ENCODE measurements at regions not wholly inside any gene's neighbourhood (a gene's known extent, or its start where the extent isn't known, plus 50 kb on each side); places are given as distances from the start of the nearest gene placed in this dataset.

DNA sequence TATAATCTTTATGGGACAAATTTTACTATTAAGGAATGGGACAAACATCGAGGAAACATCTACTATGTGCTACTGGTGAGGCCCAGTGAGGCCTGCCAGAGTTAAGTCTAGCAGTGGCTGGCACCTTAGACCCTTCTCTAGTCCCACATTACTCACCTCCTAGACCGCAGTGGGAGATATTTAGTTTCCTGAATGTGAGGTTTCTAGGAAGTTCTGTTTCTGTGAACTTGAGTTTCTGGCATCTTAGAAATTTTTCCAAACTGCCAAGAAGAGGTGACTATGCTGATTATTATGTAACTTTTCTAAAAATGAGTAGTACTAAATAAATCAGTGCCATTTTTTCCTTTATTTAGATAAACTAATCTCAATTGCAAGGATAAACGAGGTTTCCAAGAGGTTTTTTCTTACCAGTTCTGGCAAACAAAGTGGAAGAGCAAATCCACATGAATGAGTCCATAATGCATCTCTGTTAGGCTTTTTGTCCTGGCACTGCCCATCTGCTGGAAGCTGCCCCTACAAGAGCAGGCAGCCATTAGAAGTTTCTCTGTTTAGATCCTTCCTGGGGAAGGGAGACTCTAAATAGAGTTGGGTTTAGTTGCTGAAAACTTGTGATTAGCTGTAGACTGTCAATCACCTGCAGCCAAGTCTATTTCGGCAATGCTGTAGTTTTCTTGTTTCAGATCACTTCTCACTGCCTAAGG lies 348.7 kb downstream of the MAN2A1 start:
- no peak for TF ChIP-seq POLR2A (IDR thresholded peaks at IDR 0.05; ENCODE audit: low read depth, low read length)
- no peak for TF ChIP-seq RFX5 (IDR thresholded peaks at IDR 0.05; ENCODE audit: low read depth, low read length)
- TF ChIP-seq, protein P1, sequence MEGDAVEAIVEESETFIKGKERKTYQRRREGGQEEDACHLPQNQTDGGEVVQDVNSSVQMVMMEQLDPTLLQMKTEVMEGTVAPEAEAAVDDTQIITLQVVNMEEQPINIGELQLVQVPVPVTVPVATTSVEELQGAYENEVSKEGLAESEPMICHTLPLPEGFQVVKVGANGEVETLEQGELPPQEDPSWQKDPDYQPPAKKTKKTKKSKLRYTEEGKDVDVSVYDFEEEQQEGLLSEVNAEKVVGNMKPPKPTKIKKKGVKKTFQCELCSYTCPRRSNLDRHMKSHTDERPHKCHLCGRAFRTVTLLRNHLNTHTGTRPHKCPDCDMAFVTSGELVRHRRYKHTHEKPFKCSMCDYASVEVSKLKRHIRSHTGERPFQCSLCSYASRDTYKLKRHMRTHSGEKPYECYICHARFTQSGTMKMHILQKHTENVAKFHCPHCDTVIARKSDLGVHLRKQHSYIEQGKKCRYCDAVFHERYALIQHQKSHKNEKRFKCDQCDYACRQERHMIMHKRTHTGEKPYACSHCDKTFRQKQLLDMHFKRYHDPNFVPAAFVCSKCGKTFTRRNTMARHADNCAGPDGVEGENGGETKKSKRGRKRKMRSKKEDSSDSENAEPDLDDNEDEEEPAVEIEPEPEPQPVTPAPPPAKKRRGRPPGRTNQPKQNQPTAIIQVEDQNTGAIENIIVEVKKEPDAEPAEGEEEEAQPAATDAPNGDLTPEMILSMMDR (conservative IDR thresholded peaks at IDR 0.05; ENCODE audit: low read depth, low read length): no peak
- TF ChIP-seq CEBPB (IDR thresholded peaks at IDR 0.05; ENCODE audit: low read depth, low read length): no peak
- TF ChIP-seq RAD21 (IDR thresholded peaks at IDR 0.05; ENCODE audit: low read length): no peak
- no peak for TF ChIP-seq BHLHE40 (IDR thresholded peaks at IDR 0.05; ENCODE audit: low read depth, low read length)
- no peak for TF ChIP-seq SMC3 (IDR thresholded peaks at IDR 0.05; ENCODE audit: low read depth, low read length)
- TF ChIP-seq, protein P2, sequence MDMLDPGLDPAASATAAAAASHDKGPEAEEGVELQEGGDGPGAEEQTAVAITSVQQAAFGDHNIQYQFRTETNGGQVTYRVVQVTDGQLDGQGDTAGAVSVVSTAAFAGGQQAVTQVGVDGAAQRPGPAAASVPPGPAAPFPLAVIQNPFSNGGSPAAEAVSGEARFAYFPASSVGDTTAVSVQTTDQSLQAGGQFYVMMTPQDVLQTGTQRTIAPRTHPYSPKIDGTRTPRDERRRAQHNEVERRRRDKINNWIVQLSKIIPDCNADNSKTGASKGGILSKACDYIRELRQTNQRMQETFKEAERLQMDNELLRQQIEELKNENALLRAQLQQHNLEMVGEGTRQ (IDR thresholded peaks at IDR 0.05; ENCODE audit: low read depth, low read length): no peak
- no peak for TF ChIP-seq MAFK (IDR thresholded peaks at IDR 0.05; ENCODE audit: low read depth, low read length)
- TF ChIP-seq FOS (IDR thresholded peaks at IDR 0.05; ENCODE audit: low read depth, low read length): no peak
- TF ChIP-seq RCOR1 (IDR thresholded peaks at IDR 0.05; ENCODE audit: insufficient replicate concordance, low read length): no peak
- TF ChIP-seq, protein P3, sequence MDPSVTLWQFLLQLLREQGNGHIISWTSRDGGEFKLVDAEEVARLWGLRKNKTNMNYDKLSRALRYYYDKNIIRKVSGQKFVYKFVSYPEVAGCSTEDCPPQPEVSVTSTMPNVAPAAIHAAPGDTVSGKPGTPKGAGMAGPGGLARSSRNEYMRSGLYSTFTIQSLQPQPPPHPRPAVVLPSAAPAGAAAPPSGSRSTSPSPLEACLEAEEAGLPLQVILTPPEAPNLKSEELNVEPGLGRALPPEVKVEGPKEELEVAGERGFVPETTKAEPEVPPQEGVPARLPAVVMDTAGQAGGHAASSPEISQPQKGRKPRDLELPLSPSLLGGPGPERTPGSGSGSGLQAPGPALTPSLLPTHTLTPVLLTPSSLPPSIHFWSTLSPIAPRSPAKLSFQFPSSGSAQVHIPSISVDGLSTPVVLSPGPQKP (IDR thresholded peaks at IDR 0.05; ENCODE audit: borderline replicate concordance, low read depth, low read length): no peak

All from IMR-90 (cell line).